ENCODE measurements at regions not wholly inside any gene's neighbourhood (a gene's known extent, or its start where the extent isn't known, plus 50 kb on each side); places are given as distances from the start of the nearest gene placed in this dataset.

GRCh38 chr11:121842192-121842585 lies 273.8 kb downstream of the BLID start:
- DNase-seq, result no peak

GRCh38 chr11:121841487-121842191 lies 274.4 kb downstream of the BLID start:
- DNase-seq, result peak; percentile 7

- DNase-seq, result no peak
Measured at GRCh38 chr11:121839781-121840180, 276.2 kb downstream of the BLID start.

- no peak for DNase-seq
Measured at GRCh38 chr11:121838571-121838970, 277.4 kb downstream of the BLID start.

- DNase-seq, result no peak
Measured at GRCh38 chr11:121833970-121834369, 282.0 kb downstream of the BLID start.

- peak; percentile 97 for DNase-seq
Measured at GRCh38 chr11:121829159-121829643, 286.8 kb downstream of the BLID start.

- DNase-seq, result peak; percentile 30
Measured at GRCh38 chr11:121814962-121815361, 301.1 kb downstream of the BLID start.

GRCh38 chr11:121814296-121814695 lies 301.7 kb downstream of the BLID start:
- DNase-seq, result no peak

- peak; percentile 73 for DNase-seq
Measured at GRCh38 chr11:121810291-121810690, 305.7 kb downstream of the BLID start.

GRCh38 chr11:121808096-121808495 lies 307.9 kb downstream of the BLID start:
- DNase-seq, result no peak

- no peak for DNase-seq
Measured at GRCh38 chr11:121807051-121807450, 309.0 kb downstream of the BLID start.

GRCh38 chr11:121802542-121802941 lies 313.5 kb downstream of the BLID start:
- no peak for DNase-seq

- DNase-seq, result no peak
Measured at GRCh38 chr11:121801781-121802180, 314.2 kb downstream of the BLID start.

- DNase-seq, result no peak
Measured at GRCh38 chr11:121801394-121801748, 314.6 kb downstream of the BLID start.

GRCh38 chr11:121800731-121801393 lies 315.2 kb downstream of the BLID start:
- DNase-seq, result no peak

- DNase-seq, result no peak
Measured at GRCh38 chr11:121800240-121800639, 315.8 kb downstream of the BLID start.

- DNase-seq, result no peak
Measured at GRCh38 chr11:121797496-121797895, 318.5 kb downstream of the BLID start.

GRCh38 chr11:121795174-121795573 lies 320.8 kb downstream of the BLID start:
- no peak for DNase-seq

GRCh38 chr11:121794671-121795141 lies 321.3 kb downstream of the BLID start:
- DNase-seq, result no peak

- no peak for DNase-seq
Measured at GRCh38 chr11:121793916-121794315, 322.1 kb downstream of the BLID start.

GRCh38 chr11:121793291-121793690 lies 322.7 kb downstream of the BLID start:
- DNase-seq, result no peak

- no peak for DNase-seq
Measured at GRCh38 chr11:121792185-121792584, 323.8 kb downstream of the BLID start.

GRCh38 chr11:121790430-121790829 lies 325.6 kb downstream of the BLID start:
- DNase-seq, result no peak

- DNase-seq, result no peak
Measured at GRCh38 chr11:121780971-121781370, 328.2 kb upstream of the SORL1-AS1 start.

GRCh38 chr11:121777056-121777455 lies 324.3 kb upstream of the SORL1-AS1 start:
- DNase-seq, result no peak

Data from HCEC 1CT (cell line).